GM12891 (cell line): ENCODE measurements at regions not wholly inside any gene's neighbourhood (a gene's known extent, or its start where the extent isn't known, plus 50 kb on each side); places are given as distances from the start of the nearest gene placed in this dataset.

Source experiments
- POLR2A ChIP-seq: IDR thresholded peaks from 2 replicates; pipeline ENCODE4 v1.6.1; 2011; ENCODE audit warnings: low read depth, low read length, control low read depth
- TAF1 ChIP-seq: IDR thresholded peaks from 2 replicates; pipeline ENCODE4 v1.6.1; 2011; ENCODE audit warnings: low read depth, low read length, control low read depth

- TF ChIP-seq POLR2A: no peak
- no peak for TF ChIP-seq TAF1
Measured at GRCh38 chr4:33722254-33722653, 2522.1 kb downstream of the ARAP2 start.
